Transverse colon (tissue), 4 donors: ENCODE measurements at regions not wholly inside any gene's neighbourhood (a gene's known extent, or its start where the extent isn't known, plus 50 kb on each side); places are given as distances from the start of the nearest gene placed in this dataset.

ENCODE experiments used
- DNase-seq: peaks from one replicate; pipeline ENCODE4 v3.0.0-alpha.2; 2019
- H3K27ac ChIP-seq, 4 donors: fragments of 200-600 bp; sonication (generic); 2 replicates each; pipeline ENCODE4 v1.5.1; 2016 to 2018; ENCODE audit warnings: inconsistent platforms in 4 of 4
- H3K27me3 ChIP-seq: fragments of 200-600 bp; sonication (generic); 2 replicates; pipeline ENCODE4 v1.5.1; 2017; ENCODE audit warnings: inconsistent platforms
- H3K36me3 ChIP-seq, 4 donors: fragments of 200-600 bp; sonication (generic); 2 replicates each; pipeline ENCODE4 v1.5.1; 2017 to 2019; ENCODE audit warnings: inconsistent platforms in 4 of 4
- H3K4me1 ChIP-seq, 4 donors: fragments of 200-600 bp; sonication (generic); 2 replicates each; pipeline ENCODE4 v1.5.1; 2017 to 2020; ENCODE audit warnings: inconsistent platforms in 4 of 4
- H3K4me3 ChIP-seq, 4 donors: fragments of 200-600 bp; sonication (generic); 1 replicate in 1 of 4; 2 replicates in 3 of 4; pipeline versions ENCODE4 v1.5.1 to v1.6.1; 2017 to 2019; ENCODE audit warnings: inconsistent platforms in 4 of 4
- H3K9me3 ChIP-seq, 2 donors: fragments of 200-600 bp; sonication (generic); 2 replicates each; pipeline ENCODE4 v1.5.1; 2017 to 2019; ENCODE audit warnings: inconsistent platforms in 2 of 2
- CTCF ChIP-seq, 5 experiments: fragments of 200-600 bp in 3 of 5; fragments of 450-650 bp in 2 of 5; sonication (generic) in 3 of 5; IDR thresholded peaks; 1 replicate in 2 of 5; 2 replicates in 3 of 5; pipeline ENCODE4 v1.5.1; 2016 to 2017; ENCODE audit warnings: antibody characterized with exemption in 5 of 5, inconsistent platforms in 3 of 5, mild to moderate bottlenecking in 2 of 5, moderate library complexity in 1 of 5
- EP300 ChIP-seq: sonication (generic); formaldehyde crosslinking; IDR thresholded peaks from one replicate; pipeline ENCODE4 v1.6.1; 2017; ENCODE audit warnings: antibody characterized with exemption, low read depth
- POLR2A ChIP-seq: fragments of 450-650 bp; IDR thresholded peaks from one replicate; pipeline ENCODE4 v1.6.1; 2016; ENCODE audit warnings: antibody characterized with exemption, mild to moderate bottlenecking, moderate library complexity
- POLR2AphosphoS5 ChIP-seq, 3 donors: sonication (generic); formaldehyde crosslinking; IDR thresholded peaks; one replicate each; pipeline ENCODE4 v1.6.1; 2016; ENCODE audit warnings: antibody characterized with exemption in 3 of 3
- WGBS, 2 donors: methylation state at CpG; one replicate each; pipeline ENCODE4 v1.1.5; 2018; ENCODE audit warnings: low coverage in 1 of 2; 5-methylcytosine and 5-hydroxymethylcytosine counted together
- in situ Hi-C, 4 donors: fragments of 200-750 bp; cut with MboI; loops; one replicate each; pipeline versions ENCODE4 v1.15.0 to v1.15.1; 2017; ENCODE audit warnings: low sequenced_read_pairs in 3 of 4, low pct_ligation_motif_present in 1 of 4, low pct_unique_long_range_greater_than_20kb in 1 of 4
- intact Hi-C: fragments of 100-400 bp; cut with DNase I; formaldehyde crosslinking; loops from one replicate; pipeline ENCODE4 v1.15.1; 2023; ENCODE audit warnings: low total_unique reads

GRCh38 chr4:33062155-33062806 lies 2342.1 kb downstream of the PCDH7 start:
- TF ChIP-seq EP300 (no peak), CTCF (IDR thresholded peaks at IDR 0.05) (no peak)
- Histone ChIP-seq H3K36me3 (no peaks in the 10 kb centered on the region), H3K27me3 (no peaks in the 10 kb centered on the region), H3K9me3 (no peaks in the 10 kb centered on the region), H3K27ac (no peak overlapping the region), H3K4me3 (no peak overlapping the region), H3K4me1 (no peaks in the 10 kb centered on the region)
- in situ Hi-C loops, result no loop called here
- DNase-seq, result no peak
- intact Hi-C loops, result no loop called here
- WGBS, 2 donors, result 86 to 91% methylated on average over 3 of the region's 3 CpGs

GRCh38 chr4:33063241-33063640 lies 2343.1 kb downstream of the PCDH7 start:
- intact Hi-C loops, result no loop called here
- in situ Hi-C loops, result no loop called here
- no peaks in the 10 kb centered on the region for H3K36me3 ChIP-seq
- 44 to 64% methylated on average over 2 of the region's 2 CpGs for WGBS, 2 donors
- no peaks in the 10 kb centered on the region for H3K9me3 ChIP-seq
- H3K27ac ChIP-seq, result no peak overlapping the region
- no peaks in the 10 kb centered on the region for H3K4me1 ChIP-seq
- no peak for DNase-seq
- H3K4me3 ChIP-seq, result no peak overlapping the region
- TF ChIP-seq POLR2AphosphoS5 (IDR thresholded peaks at IDR 0.05) (no peak), EP300 (no peak), POLR2A (no peak), CTCF (IDR thresholded peaks at IDR 0.05) (no peak)
- no peaks in the 10 kb centered on the region for H3K27me3 ChIP-seq

- 65 to 88% methylated on average over 1 of the region's 1 CpG for WGBS, 2 donors
- no peaks in the 10 kb centered on the region for H3K4me1 ChIP-seq
- H3K9me3 ChIP-seq, result no peaks in the 10 kb centered on the region
- peak overlapping the region in 1 of 4 donors; percentile 1 for H3K27ac ChIP-seq
- in situ Hi-C loops, result no loop called here
- no peaks in the 10 kb centered on the region for H3K36me3 ChIP-seq
- no peak for DNase-seq
- intact Hi-C loops, result no loop called here
- no peak overlapping the region for H3K4me3 ChIP-seq
- TF ChIP-seq CTCF (IDR thresholded peaks at IDR 0.05) (no peak), POLR2A (no peak), EP300 (no peak), POLR2AphosphoS5 (IDR thresholded peaks at IDR 0.05) (no peak)
- H3K27me3 ChIP-seq, result no peaks in the 10 kb centered on the region
Observed at GRCh38 chr4:33064238-33064637, 2344.1 kb downstream of the PCDH7 start.

- 87 to 90% methylated on average over 7 to 8 of the region's 8 CpGs for WGBS, 2 donors
- in situ Hi-C loops, result no loop called here
Observed at GRCh38 chr4:33065749-33066148, 2345.6 kb downstream of the PCDH7 start.

More at GRCh38 chr4:33065749-33066148, 2345.6 kb downstream of the PCDH7 start:
- no peaks in the 10 kb centered on the region for H3K4me1 ChIP-seq
- H3K27me3 ChIP-seq, result no peaks in the 10 kb centered on the region
- no peaks in the 10 kb centered on the region for H3K9me3 ChIP-seq
- H3K27ac ChIP-seq, result no peak overlapping the region
- TF ChIP-seq CTCF (IDR thresholded peaks at IDR 0.05), result no peak
- intact Hi-C loops, result no loop called here
- no peaks in the 10 kb centered on the region for H3K36me3 ChIP-seq
- H3K4me3 ChIP-seq, result no peak overlapping the region
- no peak for DNase-seq
